Fibroblast of pulmonary artery (primary cell): ENCODE measurements at regions not wholly inside any gene's neighbourhood (a gene's known extent, or its start where the extent isn't known, plus 50 kb on each side); places are given as distances from the start of the nearest gene placed in this dataset.
"Not testable (repeated sequence)": the region's sequence is repeated elsewhere in the genome, so short reads cannot be mapped to it uniquely, and the experiment has no call there.

Source experiments
- DNase-seq: peaks from one replicate; pipeline ENCODE4 v3.0.0-alpha.2; 2010; ENCODE audit warnings: low read depth
- H3K4me3 ChIP-seq: replicated peaks from 2 replicates; pipeline ENCODE4 v1.5.1; 2011; ENCODE audit warnings: low read depth, mild to moderate bottlenecking, control low read depth, low read length, moderate library complexity
- TF ChIP-seq, protein P1 (sequence below): IDR thresholded peaks from 2 replicates; pipeline ENCODE4 v1.5.1; 2011; ENCODE audit warnings: mild to moderate bottlenecking, control low read depth, low read length, inconsistent platforms; ENCODE audit errors: missing control alignments

- H3K4me3 ChIP-seq, result no peak overlapping the region
- TF ChIP-seq, protein P1, sequence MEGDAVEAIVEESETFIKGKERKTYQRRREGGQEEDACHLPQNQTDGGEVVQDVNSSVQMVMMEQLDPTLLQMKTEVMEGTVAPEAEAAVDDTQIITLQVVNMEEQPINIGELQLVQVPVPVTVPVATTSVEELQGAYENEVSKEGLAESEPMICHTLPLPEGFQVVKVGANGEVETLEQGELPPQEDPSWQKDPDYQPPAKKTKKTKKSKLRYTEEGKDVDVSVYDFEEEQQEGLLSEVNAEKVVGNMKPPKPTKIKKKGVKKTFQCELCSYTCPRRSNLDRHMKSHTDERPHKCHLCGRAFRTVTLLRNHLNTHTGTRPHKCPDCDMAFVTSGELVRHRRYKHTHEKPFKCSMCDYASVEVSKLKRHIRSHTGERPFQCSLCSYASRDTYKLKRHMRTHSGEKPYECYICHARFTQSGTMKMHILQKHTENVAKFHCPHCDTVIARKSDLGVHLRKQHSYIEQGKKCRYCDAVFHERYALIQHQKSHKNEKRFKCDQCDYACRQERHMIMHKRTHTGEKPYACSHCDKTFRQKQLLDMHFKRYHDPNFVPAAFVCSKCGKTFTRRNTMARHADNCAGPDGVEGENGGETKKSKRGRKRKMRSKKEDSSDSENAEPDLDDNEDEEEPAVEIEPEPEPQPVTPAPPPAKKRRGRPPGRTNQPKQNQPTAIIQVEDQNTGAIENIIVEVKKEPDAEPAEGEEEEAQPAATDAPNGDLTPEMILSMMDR, result no peak
- no peak for DNase-seq
Measured at GRCh38 chrX:9291629-9292028, 173.2 kb upstream of the TBL1X start.

DNA sequence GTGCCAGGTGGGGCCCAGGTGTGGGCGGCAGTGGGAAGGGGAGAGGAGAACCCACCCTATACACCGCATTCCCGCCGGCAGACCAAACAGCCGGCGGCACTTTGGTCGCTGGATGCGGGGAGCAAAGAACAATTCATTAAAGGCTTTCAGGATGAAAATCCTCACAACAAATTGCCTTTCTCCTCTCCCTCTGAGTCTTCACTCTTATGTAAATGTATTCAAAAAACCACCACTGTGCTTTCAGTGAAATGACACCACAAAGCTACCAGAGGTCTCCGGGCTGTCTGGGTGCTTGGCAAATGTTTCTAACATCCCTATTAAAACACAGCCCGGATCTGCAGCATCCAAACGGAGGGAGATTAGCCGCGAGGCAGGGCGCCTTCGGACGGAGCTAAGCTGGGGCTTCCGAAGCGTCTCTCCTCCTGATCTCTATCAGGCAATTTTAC is 171.8 kb upstream of the TBL1X start:
- no peak for DNase-seq
- no peak overlapping the region for H3K4me3 ChIP-seq
- TF ChIP-seq, protein P1, result no peak

DNA sequence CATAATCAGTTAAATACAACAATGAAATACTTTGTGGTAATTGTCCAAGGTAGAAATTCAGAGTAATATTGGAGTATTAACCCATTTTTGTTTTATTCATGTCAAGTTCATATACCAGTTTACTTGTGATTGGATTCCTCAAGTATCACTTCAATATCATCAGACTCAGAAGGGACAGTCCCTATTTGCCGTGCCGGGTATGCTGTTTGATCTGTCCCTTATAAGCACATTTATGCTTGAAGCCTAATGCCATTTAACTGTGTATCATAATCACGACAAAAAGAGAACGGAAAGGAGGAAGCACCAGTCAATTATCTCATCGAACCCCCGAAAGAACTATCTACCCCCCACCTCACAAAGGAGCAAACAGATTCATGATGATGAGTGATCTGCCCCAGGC is 171.0 kb upstream of the TBL1X start:
- DNase-seq, result no peak
- H3K4me3 ChIP-seq, result no peak overlapping the region
- TF ChIP-seq, protein P1, result no peak

DNA sequence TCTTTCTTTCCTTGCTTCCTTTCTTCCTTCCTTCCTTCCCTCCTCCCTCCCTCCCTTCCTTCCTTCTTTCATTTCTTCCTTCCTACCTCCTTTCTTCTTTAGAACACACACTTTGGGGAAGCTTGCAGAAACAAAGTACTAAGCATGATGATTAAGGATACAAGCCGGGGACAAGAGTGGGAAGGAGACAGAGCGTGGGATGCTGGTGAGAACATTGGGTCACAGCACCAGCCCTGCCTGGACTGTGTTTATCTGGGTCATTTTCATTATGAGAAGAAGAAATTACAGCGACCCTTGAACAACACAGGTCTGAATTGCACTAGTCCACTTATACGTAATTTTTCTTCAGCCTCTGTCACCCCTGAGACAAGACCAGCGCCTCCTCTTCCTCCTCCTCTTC is 169.3 kb upstream of the TBL1X start:
- TF ChIP-seq, protein P1, result no peak
- no peak for DNase-seq

GRCh38 chrX:9298221-9298620 is 166.6 kb upstream of the TBL1X start:
- H3K4me3 ChIP-seq, result no peak overlapping the region
- TF ChIP-seq, protein P1, result no peak
- no peak for DNase-seq

More for the DNA sequence above, 169.3 kb upstream of the TBL1X start:
- H3K4me3 ChIP-seq, result no peak overlapping the region

- H3K4me3 ChIP-seq, DNase-seq: not testable (repeated sequence)
Measured at GRCh38 chrX:9299681-9300080, 165.2 kb upstream of the TBL1X start.

GRCh38 chrX:9301836-9302235 is 163.0 kb upstream of the TBL1X start:
- no peak for DNase-seq

More at GRCh38 chrX:9301836-9302235, 163.0 kb upstream of the TBL1X start:
- TF ChIP-seq, protein P1, result no peak
- no peak overlapping the region for H3K4me3 ChIP-seq
